Activated naive CD4-positive, alpha-beta T cell treated with anti-CD3 and anti-CD28 coated beads for 36 hours (primary cell): ENCODE measurements at regions not wholly inside any gene's neighbourhood (a gene's known extent, or its start where the extent isn't known, plus 50 kb on each side); places are given as distances from the start of the nearest gene placed in this dataset.
A peak's percentile ranks its signal among the peaks of the same experiment; 100 is the strongest.

ENCODE experiments used
- CTCF ChIA-PET: fragments of 350-600 bp; sonication (Branson Sonifier 250); formaldehyde crosslinking; loops from one replicate; lab custom pipeline; 2021; ENCODE audit warnings: antibody characterized with exemption; lab: Charles Lee
- DNase-seq: peaks from one replicate; pipeline ENCODE4 v3.0.0-alpha.2; 2020
- H3K27ac Mint-ChIP-seq: one replicate; pipeline ENCODE4 v1.8.0; 2021; ENCODE audit warnings: mild to moderate bottlenecking, mixed read lengths
- H3K27me3 Mint-ChIP-seq: one replicate; pipeline ENCODE4 v1.8.0; 2021; ENCODE audit warnings: low read depth, mixed read lengths
- H3K36me3 Mint-ChIP-seq: one replicate; pipeline ENCODE4 v1.8.0; 2021; ENCODE audit warnings: low read depth, mixed read lengths
- H3K4me1 Mint-ChIP-seq: one replicate; pipeline ENCODE4 v1.8.0; 2021; ENCODE audit warnings: low read depth, mixed read lengths
- H3K4me3 Mint-ChIP-seq: one replicate; pipeline ENCODE4 v1.8.0; 2021; ENCODE audit warnings: mild to moderate bottlenecking, moderate library complexity, mixed read lengths
- H3K9me3 Mint-ChIP-seq: one replicate; pipeline ENCODE4 v1.8.0; 2021; ENCODE audit warnings: mixed read lengths
- intact Hi-C: fragments of 100-400 bp; cut with micrococcal nuclease; formaldehyde crosslinking; loops from one replicate; pipeline ENCODE4 v1.15.1; 2023

- Mint-ChIP-seq H3K27ac (no peak overlapping the region), H3K4me3 (no peak overlapping the region), H3K36me3 (no peaks in the 10 kb centered on the region), H3K27me3 (no peaks in the 10 kb centered on the region), H3K9me3 (peaks cover 3% of the 10 kb centered on the region), H3K4me1 (no peaks in the 10 kb centered on the region)
- CTCF ChIA-PET: no interaction called here
- DNase-seq: no peak
- intact Hi-C loops: no loop called here
These were observed 338.7 kb upstream of the SMC2 start for GRCh38 chr9:103755441-103755840.

DNA sequence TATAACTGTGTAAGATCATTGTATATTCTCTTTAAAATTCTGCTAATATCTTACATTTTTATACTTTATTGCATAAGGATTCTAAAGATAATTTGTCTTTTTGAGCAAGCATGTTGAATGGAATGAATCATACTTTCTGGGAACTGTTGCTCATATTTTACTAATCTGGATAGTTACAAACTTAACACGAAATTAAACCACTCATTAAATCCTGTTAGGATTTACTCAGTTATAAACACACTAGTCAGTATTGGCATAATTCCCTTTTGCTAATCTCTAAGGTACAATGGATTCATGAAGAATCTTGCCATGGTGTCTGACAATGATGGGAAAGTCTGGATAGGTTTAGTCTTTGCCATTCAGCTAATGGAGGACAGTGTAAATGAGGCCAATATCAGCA, 338.1 kb upstream of the SMC2 start:
- Mint-ChIP-seq H3K4me1 (no peaks in the 10 kb centered on the region), H3K27me3 (no peaks in the 10 kb centered on the region), H3K27ac (no peak overlapping the region), H3K9me3 (peaks cover 3% of the 10 kb centered on the region), H3K4me3 (no peak overlapping the region), H3K36me3 (no peaks in the 10 kb centered on the region)
- intact Hi-C loops: no loop called here
- DNase-seq: no peak
- CTCF ChIA-PET: no interaction called here

DNA sequence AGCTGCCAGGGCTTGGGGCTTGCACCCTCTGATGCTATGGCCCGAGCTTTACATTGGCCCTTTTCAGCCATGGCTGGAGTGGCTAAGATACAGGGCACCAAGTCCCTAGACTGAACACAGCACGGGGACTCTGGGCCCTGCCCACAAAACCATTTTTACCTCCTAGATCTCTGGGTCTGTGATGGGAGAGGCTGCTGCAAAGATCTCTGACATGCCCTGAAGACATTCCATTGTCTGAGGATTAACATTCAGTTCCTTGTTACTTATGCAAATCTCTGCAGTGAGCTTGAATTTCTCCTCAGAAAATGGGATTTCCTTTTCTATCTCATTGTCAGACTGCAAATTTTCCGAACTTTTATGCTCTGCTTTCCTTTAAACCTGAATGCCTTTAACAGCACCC, 337.0 kb upstream of the SMC2 start:
- H3K4me3 Mint-ChIP-seq: no peak overlapping the region
- no peak for DNase-seq
- peaks cover 3% of the 10 kb centered on the region for H3K9me3 Mint-ChIP-seq
- no peak overlapping the region for H3K27ac Mint-ChIP-seq
- CTCF ChIA-PET: no interaction called here
- no peaks in the 10 kb centered on the region for H3K27me3 Mint-ChIP-seq
- no peaks in the 10 kb centered on the region for H3K36me3 Mint-ChIP-seq
- no peaks in the 10 kb centered on the region for H3K4me1 Mint-ChIP-seq
- intact Hi-C loops: no loop called here

DNA sequence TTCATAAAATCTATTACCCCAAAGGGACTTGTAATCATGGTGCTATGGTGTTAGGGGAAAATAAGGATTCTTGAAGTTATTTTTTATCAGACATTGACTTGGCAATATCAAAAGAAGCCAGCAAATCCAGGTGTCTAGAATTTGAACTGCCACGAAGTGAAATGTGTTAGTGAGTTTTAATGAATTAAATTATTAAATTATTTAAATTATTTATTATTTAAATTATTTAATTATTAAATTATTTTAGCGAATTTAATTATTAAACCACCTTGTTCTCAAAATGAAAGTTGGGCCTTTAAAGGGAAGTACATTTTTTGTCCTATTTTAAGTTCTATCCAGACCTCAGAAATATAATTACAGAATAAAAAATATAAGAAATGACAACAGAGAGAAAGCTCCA, 332.6 kb upstream of the SMC2 start:
- Mint-ChIP-seq H3K27ac (no peak overlapping the region), H3K36me3 (no peaks in the 10 kb centered on the region), H3K9me3 (no peaks in the 10 kb centered on the region), H3K4me3 (no peak overlapping the region), H3K27me3 (no peaks in the 10 kb centered on the region), H3K4me1 (no peaks in the 10 kb centered on the region)
- CTCF ChIA-PET: no interaction called here
- intact Hi-C loops: no loop called here
- DNase-seq: no peak

DNA sequence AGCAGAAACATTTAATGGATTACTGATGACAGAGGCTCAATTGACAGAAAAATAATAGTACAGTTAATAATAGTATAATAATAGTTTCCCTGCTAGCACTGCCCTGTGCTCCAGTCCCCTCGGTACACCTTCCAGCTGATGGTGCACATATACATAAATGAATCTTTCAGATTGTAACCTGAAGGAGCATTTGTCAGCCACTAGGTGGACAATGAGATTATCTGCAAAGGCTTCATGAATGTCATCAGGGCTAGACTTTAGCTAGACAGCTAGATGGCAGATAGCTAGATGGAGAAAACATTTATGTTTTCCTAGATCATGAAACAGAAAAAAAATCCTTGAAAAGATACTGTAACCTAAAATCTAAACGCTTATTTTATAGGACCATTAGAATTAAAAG, 304.4 kb upstream of the SMC2 start:
- DNase-seq: no peak
- intact Hi-C loops: loop anchor here (1.0 kb wide), 1 partner anchor 9 kb away; no protein-coding TSS in a partner anchor
- CTCF ChIA-PET: interaction anchor here (0.5 to 0.6 kb wide), 3 partner anchors 66 to 902 kb away, joined by 3 to 4 read pairs (median 3); no protein-coding TSS in a partner anchor
- H3K4me3 Mint-ChIP-seq: no peak overlapping the region
- no peaks in the 10 kb centered on the region for H3K36me3 Mint-ChIP-seq
- H3K4me1 Mint-ChIP-seq: no peaks in the 10 kb centered on the region
- peaks cover 3% of the 10 kb centered on the region for H3K27me3 Mint-ChIP-seq
- no peak overlapping the region for H3K27ac Mint-ChIP-seq
- no peaks in the 10 kb centered on the region for H3K9me3 Mint-ChIP-seq

GRCh38 chr9:103798620-103799019, 295.5 kb upstream of the SMC2 start:
- intact Hi-C loops: loop anchor here (1.0 to 2.0 kb wide), 3 partner anchors 9 to 948 kb away; partner anchors contain the start of genes NIPSNAP3A and SMC2
- no peaks in the 10 kb centered on the region for H3K36me3 Mint-ChIP-seq
- no peak overlapping the region for H3K27ac Mint-ChIP-seq
- H3K4me3 Mint-ChIP-seq: no peak overlapping the region
- H3K27me3 Mint-ChIP-seq: peaks cover 7% of the 10 kb centered on the region
- CTCF ChIA-PET: no interaction called here
- no peaks in the 10 kb centered on the region for H3K9me3 Mint-ChIP-seq
- peak; percentile 9 for DNase-seq
- H3K4me1 Mint-ChIP-seq: peaks cover 6% of the 10 kb centered on the region

GRCh38 chr9:103799959-103800358, 294.1 kb upstream of the SMC2 start:
- CTCF ChIA-PET: no interaction called here

DNA sequence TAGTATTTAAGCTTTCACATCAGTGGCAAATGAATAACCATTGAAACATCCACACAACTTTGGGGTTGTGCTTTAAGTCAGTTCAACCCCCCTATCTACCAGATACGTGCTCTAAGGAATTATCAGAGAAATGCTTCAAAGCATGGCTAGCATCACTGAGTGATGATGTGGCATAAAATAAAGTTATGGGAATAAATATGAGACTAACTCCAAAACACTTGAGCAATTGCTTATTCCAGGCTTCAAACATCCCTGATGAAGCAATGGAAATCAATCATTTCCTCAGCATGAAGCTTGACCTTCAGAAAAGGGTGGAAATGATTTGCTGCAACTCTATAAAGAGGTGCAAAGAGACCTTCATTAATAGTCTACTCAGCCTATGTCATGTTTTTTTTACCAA, 292.0 kb upstream of the SMC2 start:
- Mint-ChIP-seq H3K4me1 (peaks cover 6% of the 10 kb centered on the region), H3K4me3 (no peak overlapping the region), H3K27ac (no peak overlapping the region), H3K36me3 (no peaks in the 10 kb centered on the region), H3K9me3 (no peaks in the 10 kb centered on the region), H3K27me3 (peaks cover 2% of the 10 kb centered on the region)
- CTCF ChIA-PET: no interaction called here
- no peak for DNase-seq
- intact Hi-C loops: no loop called here

More at GRCh38 chr9:103799959-103800358, 294.1 kb upstream of the SMC2 start:
- no peak overlapping the region for H3K27ac Mint-ChIP-seq
- no peaks in the 10 kb centered on the region for H3K9me3 Mint-ChIP-seq
- H3K36me3 Mint-ChIP-seq: no peaks in the 10 kb centered on the region
- intact Hi-C loops: loop anchor here (2.0 kb wide), 1 partner anchor 947 kb away; the partner anchor contains the start of gene NIPSNAP3A
- no peak for DNase-seq
- H3K27me3 Mint-ChIP-seq: peaks cover 7% of the 10 kb centered on the region
- H3K4me3 Mint-ChIP-seq: no peak overlapping the region
- H3K4me1 Mint-ChIP-seq: peaks cover 6% of the 10 kb centered on the region

- H3K36me3 Mint-ChIP-seq: no peaks in the 10 kb centered on the region
- CTCF ChIA-PET: no interaction called here
- no peak overlapping the region for H3K4me3 Mint-ChIP-seq
- intact Hi-C loops: no loop called here
- no peak for DNase-seq
- peaks cover 6% of the 10 kb centered on the region for H3K4me1 Mint-ChIP-seq
- peaks cover 2% of the 10 kb centered on the region for H3K9me3 Mint-ChIP-seq
- H3K27me3 Mint-ChIP-seq: no peaks in the 10 kb centered on the region
- H3K27ac Mint-ChIP-seq: no peak overlapping the region
These were observed 290.9 kb upstream of the SMC2 start for GRCh38 chr9:103803245-103803644.

DNA sequence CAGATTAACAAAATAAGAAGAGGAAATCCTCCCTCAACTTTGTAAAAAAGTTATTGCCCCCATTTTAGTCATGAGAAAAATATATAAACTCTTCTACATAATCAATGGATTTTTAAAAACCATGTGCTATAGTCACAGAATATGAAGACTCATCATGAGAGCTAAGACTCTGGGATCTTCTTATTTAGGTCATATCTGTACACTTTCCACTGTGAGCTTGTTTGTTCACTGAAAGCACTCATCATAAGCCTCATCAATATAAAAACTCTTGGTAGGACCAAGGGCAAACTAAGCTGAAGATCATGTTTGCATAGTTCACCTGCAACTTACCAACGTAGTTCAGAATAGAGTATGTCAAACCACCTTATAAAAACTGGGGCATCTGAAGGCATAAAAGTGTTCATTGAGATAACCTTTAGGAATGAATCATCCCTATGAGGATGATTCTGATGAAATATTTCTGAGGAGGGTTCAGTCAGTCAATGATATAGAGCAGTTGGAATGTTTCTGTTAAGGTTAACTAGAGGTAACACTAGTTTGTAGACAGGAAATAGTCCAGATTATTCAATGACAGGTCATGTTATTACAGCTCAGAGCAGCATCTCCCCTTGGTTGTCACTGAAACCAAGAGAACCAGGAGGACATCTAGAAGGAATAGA, 289.9 kb upstream of the SMC2 start:
- H3K4me1 Mint-ChIP-seq: peaks cover 2% of the 10 kb centered on the region
- no peak overlapping the region for H3K27ac Mint-ChIP-seq
- no peaks in the 10 kb centered on the region for H3K27me3 Mint-ChIP-seq
- no peak for DNase-seq
- CTCF ChIA-PET: no interaction called here
- H3K4me3 Mint-ChIP-seq: no peak overlapping the region
- no peaks in the 10 kb centered on the region for H3K36me3 Mint-ChIP-seq
- intact Hi-C loops: no loop called here
- peaks cover 2% of the 10 kb centered on the region for H3K9me3 Mint-ChIP-seq

- peaks cover 2% of the 10 kb centered on the region for H3K9me3 Mint-ChIP-seq
- H3K27ac Mint-ChIP-seq: no peak overlapping the region
- no peak overlapping the region for H3K4me3 Mint-ChIP-seq
- no peaks in the 10 kb centered on the region for H3K36me3 Mint-ChIP-seq
- CTCF ChIA-PET: no interaction called here
- H3K27me3 Mint-ChIP-seq: no peaks in the 10 kb centered on the region
- intact Hi-C loops: no loop called here
- H3K4me1 Mint-ChIP-seq: no peaks in the 10 kb centered on the region
- no peak for DNase-seq
These were observed 284.4 kb upstream of the SMC2 start for GRCh38 chr9:103809745-103810144.

DNA sequence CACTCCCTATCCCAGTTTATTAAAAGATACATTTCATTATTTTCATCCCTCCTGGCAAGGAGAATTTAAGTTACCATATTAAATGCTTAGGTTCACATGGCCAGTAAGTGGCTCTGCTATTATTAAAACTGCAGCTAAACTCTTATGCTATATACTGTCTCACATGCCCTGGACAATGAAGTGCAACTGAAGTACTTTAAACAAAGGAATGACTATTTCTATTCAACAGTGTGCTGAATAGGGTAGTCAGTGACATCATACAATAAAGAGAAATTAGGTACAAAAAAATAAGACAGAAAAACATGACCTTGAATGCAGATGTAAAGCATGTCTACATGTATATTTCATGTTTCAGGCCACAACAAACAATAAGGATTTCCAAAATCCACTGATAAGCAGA, 282.6 kb upstream of the SMC2 start:
- Mint-ChIP-seq H3K27me3 (no peaks in the 10 kb centered on the region), H3K9me3 (peaks cover 2% of the 10 kb centered on the region), H3K4me3 (no peak overlapping the region), H3K27ac (no peak overlapping the region), H3K4me1 (no peaks in the 10 kb centered on the region), H3K36me3 (no peaks in the 10 kb centered on the region)
- CTCF ChIA-PET: no interaction called here
- DNase-seq: no peak
- intact Hi-C loops: no loop called here

GRCh38 chr9:103816146-103816545, 278.0 kb upstream of the SMC2 start:
- Mint-ChIP-seq H3K36me3 (no peaks in the 10 kb centered on the region), H3K4me3 (no peak overlapping the region), H3K4me1 (no peaks in the 10 kb centered on the region), H3K9me3 (no peaks in the 10 kb centered on the region), H3K27me3 (no peaks in the 10 kb centered on the region), H3K27ac (no peak overlapping the region)
- CTCF ChIA-PET: no interaction called here
- no peak for DNase-seq
- intact Hi-C loops: no loop called here
